Adrenal gland (tissue), 9 donors: ENCODE measurements at regions not wholly inside any gene's neighbourhood (a gene's known extent, or its start where the extent isn't known, plus 50 kb on each side); places are given as distances from the start of the nearest gene placed in this dataset.

Experiments used
- DNase-seq, 7 donors: peaks; one replicate each; pipeline ENCODE4 v3.0.0-alpha.2; 2019 to 2020
- H3K27ac ChIP-seq, 5 donors: fragments of 200-600 bp; sonication (generic) in 4 of 5; 1 replicate in 3 of 5; 2 replicates in 2 of 5; pipeline versions ENCODE4 v1.5.1 to v1.8.0; 2016 to 2020; ENCODE audit warnings: mild to moderate bottlenecking in 1 of 5
- H3K27me3 ChIP-seq: fragments of 200-600 bp; 2 replicates; pipeline ENCODE4 v1.8.0; 2021
- H3K36me3 ChIP-seq, 2 donors: fragments of 200-600 bp; replicated peaks in 1 of 2; 1 replicate in 1 of 2; 2 replicates in 1 of 2; pipeline versions ENCODE4 v1.5.1 to v1.8.0; 2018 to 2022
- H3K4me1 ChIP-seq, 2 donors: fragments of 200-600 bp; replicated peaks in 1 of 2; 1 replicate in 1 of 2; 2 replicates in 1 of 2; pipeline versions ENCODE4 v1.5.1 to v1.8.0; 2018 to 2021
- H3K4me3 ChIP-seq, 4 donors: fragments of 200-600 bp; sonication (generic) in 3 of 4; one replicate each; pipeline ENCODE4 v1.5.1; 2016 to 2018
- H3K9me3 ChIP-seq, 3 donors: fragments of 200-600 bp; sonication (generic) in 1 of 3; replicated peaks in 1 of 3; 1 replicate in 2 of 3; 2 replicates in 1 of 3; pipeline versions ENCODE4 v1.5.1 to v1.8.0; 2016 to 2021
- POLR2A ChIP-seq, 2 donors: fragments of 450-650 bp; IDR thresholded peaks; one replicate each; pipeline ENCODE4 v1.6.1; 2017; ENCODE audit warnings: antibody characterized with exemption in 2 of 2, mild to moderate bottlenecking in 2 of 2, moderate library complexity in 1 of 2
- WGBS, 4 donors: extraction: QIAGEN DNeasy Blood & Tissue Kit in 2 of 4; methylation state at CpG; one replicate each; pipeline versions ENCODE4 v1.1.5 to v1.1.7; 2013 to 2017; 5-methylcytosine and 5-hydroxymethylcytosine counted together
- intact Hi-C, 2 donors: fragments of 100-400 bp; cut with DNase I; formaldehyde crosslinking; loops; one replicate each; pipeline versions ENCODE4 v1.14.1 to v1.15.0; 2022 to 2023
- TF ChIP-seq, protein P1 (sequence below), 6 experiments: fragments of 450-650 bp in 4 of 6; fragments of 200-600 bp in 2 of 6; sonication (generic) in 1 of 6; IDR thresholded peaks; 1 replicate in 5 of 6; 2 replicates in 1 of 6; pipeline versions ENCODE4 v1.5.1 to v1.8.0; 2016 to 2021; ENCODE audit warnings: antibody characterized with exemption in 6 of 6, mild to moderate bottlenecking in 2 of 6, moderate library complexity in 1 of 6
- donor health status: healthy with polysubstance abuse.
- donor health status: Bipolar disorder and iron deficiency.
- donor health status: DM: yes; HTN: yes; CAD: no.
- donor health status: DM: no; HTN: no; CAD: no.
- donor health status: DM: no; HTN: no; CAD: no.

DNA sequence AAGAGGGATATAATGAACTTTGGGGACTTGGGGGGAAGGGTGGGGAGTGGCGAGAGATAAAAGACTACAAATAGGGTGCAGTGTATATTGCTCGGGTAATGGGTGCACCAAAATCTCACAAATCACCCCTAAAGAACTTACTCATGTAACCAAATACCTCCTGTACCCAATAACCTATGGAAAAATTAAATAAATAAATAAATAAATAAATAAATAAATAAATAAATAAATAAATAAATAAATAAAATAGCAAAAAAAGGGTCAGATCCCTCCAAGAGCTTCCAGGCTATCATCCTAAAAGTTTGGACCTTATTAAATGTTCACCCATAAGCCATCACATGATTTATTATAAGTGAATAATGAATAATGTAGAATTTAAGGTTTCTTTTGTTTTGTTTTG is 636.1 kb upstream of the C16orf82 start:
- H3K4me1 ChIP-seq = no peaks in the 10 kb centered on the region
- no peaks in the 10 kb centered on the region for H3K9me3 ChIP-seq
- DNase-seq = no peak
- H3K36me3 ChIP-seq = no peaks in the 10 kb centered on the region
- intact Hi-C loops = no loop called here
- TF ChIP-seq, protein P1, sequence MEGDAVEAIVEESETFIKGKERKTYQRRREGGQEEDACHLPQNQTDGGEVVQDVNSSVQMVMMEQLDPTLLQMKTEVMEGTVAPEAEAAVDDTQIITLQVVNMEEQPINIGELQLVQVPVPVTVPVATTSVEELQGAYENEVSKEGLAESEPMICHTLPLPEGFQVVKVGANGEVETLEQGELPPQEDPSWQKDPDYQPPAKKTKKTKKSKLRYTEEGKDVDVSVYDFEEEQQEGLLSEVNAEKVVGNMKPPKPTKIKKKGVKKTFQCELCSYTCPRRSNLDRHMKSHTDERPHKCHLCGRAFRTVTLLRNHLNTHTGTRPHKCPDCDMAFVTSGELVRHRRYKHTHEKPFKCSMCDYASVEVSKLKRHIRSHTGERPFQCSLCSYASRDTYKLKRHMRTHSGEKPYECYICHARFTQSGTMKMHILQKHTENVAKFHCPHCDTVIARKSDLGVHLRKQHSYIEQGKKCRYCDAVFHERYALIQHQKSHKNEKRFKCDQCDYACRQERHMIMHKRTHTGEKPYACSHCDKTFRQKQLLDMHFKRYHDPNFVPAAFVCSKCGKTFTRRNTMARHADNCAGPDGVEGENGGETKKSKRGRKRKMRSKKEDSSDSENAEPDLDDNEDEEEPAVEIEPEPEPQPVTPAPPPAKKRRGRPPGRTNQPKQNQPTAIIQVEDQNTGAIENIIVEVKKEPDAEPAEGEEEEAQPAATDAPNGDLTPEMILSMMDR (IDR thresholded peaks at IDR 0.05) = no peak
- no peak for TF ChIP-seq POLR2A (IDR thresholded peaks at IDR 0.05)
- 72 to 85% (median 74%) methylated on average over 2 of the region's 2 CpGs for WGBS, 4 donors
- no peak overlapping the region for H3K4me3 ChIP-seq
- H3K27me3 ChIP-seq = no peaks in the 10 kb centered on the region
- H3K27ac ChIP-seq = no peak overlapping the region

DNA sequence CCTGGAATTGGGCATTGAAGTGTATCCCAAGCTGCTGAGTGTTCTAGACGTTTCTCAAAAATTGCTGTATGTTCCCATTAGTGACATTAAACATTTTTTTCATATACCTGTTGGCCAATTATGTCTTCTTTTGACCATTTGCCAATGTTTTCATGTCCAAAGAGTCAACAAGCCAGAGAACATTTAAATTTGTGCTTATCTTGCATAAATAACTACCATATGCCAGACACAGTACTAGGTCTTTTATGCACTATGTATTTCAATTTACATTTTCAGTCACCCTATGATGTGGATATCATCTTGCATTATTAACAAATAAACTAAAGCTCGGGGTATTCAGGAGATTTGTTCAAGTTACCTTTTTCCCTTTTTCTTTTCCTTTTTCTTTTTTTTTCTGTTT is 632.9 kb upstream of the C16orf82 start:
- H3K27me3 ChIP-seq = no peaks in the 10 kb centered on the region
- no peak overlapping the region for H3K27ac ChIP-seq
- TF ChIP-seq, protein P1 (IDR thresholded peaks at IDR 0.05) = no peak
- TF ChIP-seq POLR2A (IDR thresholded peaks at IDR 0.05) = no peak
- H3K9me3 ChIP-seq = no peaks in the 10 kb centered on the region
- no peak for DNase-seq
- intact Hi-C loops = no loop called here
- H3K4me1 ChIP-seq = no peaks in the 10 kb centered on the region
- no peaks in the 10 kb centered on the region for H3K36me3 ChIP-seq
- H3K4me3 ChIP-seq = no peak overlapping the region
- WGBS, 4 donors = 53 to 63% (median 58%) methylated on average over 2 of the region's 2 CpGs

DNA sequence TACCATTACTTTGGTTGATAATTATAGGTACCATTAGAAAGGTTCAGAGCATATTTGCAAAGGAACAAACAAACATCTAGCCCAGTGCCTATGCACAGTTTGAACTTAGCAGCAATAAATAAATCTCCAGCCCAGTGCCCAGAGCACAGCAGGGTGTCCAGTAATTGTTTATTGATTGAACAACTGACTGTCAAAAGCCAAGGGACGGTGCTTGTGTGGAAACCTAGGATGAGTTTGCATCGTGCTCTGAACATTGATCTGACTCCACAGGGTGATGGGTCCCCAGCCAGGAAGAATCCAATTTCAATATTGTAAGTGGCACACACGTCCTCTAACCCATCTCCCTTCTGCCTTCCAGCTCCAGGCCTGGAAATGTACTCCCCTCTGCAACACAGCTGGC is 625.5 kb upstream of the C16orf82 start:
- Histone ChIP-seq H3K27me3 (no peaks in the 10 kb centered on the region), H3K9me3 (no peaks in the 10 kb centered on the region), H3K4me1 (no peaks in the 10 kb centered on the region), H3K4me3 (no peak overlapping the region), H3K36me3 (no peaks in the 10 kb centered on the region), H3K27ac (no peak overlapping the region)
- TF ChIP-seq, protein P1 (IDR thresholded peaks at IDR 0.05) = no peak
- no peak for TF ChIP-seq POLR2A (IDR thresholded peaks at IDR 0.05)
- intact Hi-C loops = no loop called here
- no peak for DNase-seq
- 45 to 64% (median 61%) methylated on average over 2 to 3 of the region's 3 CpGs for WGBS, 4 donors

DNA sequence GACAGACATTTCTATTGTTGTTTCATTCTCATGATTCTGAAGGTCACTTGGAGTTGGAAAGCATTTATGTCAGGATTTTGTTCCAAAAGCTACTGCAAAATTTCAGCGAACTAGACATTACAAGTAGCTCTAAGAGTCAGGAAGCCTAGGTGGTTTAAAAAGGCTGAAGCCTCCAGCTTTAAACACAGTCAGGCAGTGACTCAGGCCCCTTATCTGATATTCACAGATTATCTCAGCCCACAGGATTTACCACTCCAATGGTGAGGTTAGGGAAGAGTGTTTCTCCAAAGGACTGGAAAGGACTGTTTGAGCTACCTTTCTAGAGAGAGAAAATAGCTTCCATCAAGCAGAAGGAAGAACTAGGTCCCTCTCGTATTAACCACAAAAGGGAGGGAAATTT is 624.4 kb upstream of the C16orf82 start:
- H3K4me1 ChIP-seq = no peaks in the 10 kb centered on the region
- H3K4me3 ChIP-seq = no peak overlapping the region
- no peak overlapping the region for H3K27ac ChIP-seq
- no peaks in the 10 kb centered on the region for H3K27me3 ChIP-seq
- DNase-seq = no peak
- intact Hi-C loops = no loop called here
- WGBS, 4 donors = 61 to 73% (median 65%) methylated on average over 2 of the region's 2 CpGs
- no peaks in the 10 kb centered on the region for H3K9me3 ChIP-seq
- H3K36me3 ChIP-seq = no peaks in the 10 kb centered on the region
- TF ChIP-seq, protein P1 (IDR thresholded peaks at IDR 0.05) = no peak
- TF ChIP-seq POLR2A (IDR thresholded peaks at IDR 0.05) = no peak
